ENCODE measurements at regions not wholly inside any gene's neighbourhood (a gene's known extent, or its start where the extent isn't known, plus 50 kb on each side); places are given as distances from the start of the nearest gene placed in this dataset.

DNA sequence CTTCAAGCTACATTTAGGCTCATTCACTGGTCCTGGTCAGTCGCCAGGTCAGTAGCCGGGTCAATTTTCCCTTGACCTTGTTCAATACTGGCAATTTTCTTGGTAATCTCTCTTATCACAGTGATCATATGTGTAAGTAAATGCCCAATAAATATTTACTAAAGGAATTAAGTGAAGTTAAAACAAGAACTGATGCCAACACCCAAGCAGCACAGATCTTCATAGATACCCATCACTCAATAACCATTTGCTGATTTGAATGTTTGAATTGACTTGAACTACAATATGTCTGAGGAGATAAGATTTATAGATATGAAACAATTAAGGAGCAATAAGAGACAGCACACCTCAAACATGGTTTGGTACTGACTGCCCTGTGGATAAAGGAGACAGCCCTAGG lies 100.8 kb upstream of the PREP start:
- Histone ChIP-seq H3K9me2 (no peaks in the 10 kb centered on the region), H3K9ac (no peak overlapping the region), H3K27me3 (ENCODE audit: insufficient read depth) (no peaks in the 10 kb centered on the region), H3K79me2 (ENCODE audit: insufficient read depth) (no peaks in the 10 kb centered on the region), H3F3A (replicated peaks; ENCODE audit: insufficient read depth) (no peaks in the 10 kb centered on the region), H3K4me3 (ENCODE audit: low read depth in 2 of 2, low read length in 1 of 2) (no peak overlapping the region), H2AFZ (ENCODE audit: low read depth) (no peak overlapping the region), H3K9me3 (no peaks in the 10 kb centered on the region), H4K20me1 (ENCODE audit: insufficient read depth) (no peaks in the 10 kb centered on the region), H3K4me1 (ENCODE audit: control insufficient read depth in 1 of 2, insufficient read depth in 2 of 2, low read depth in 1 of 2, low read length in 1 of 2) (no peaks in the 10 kb centered on the region), H3K4me2 (no peak overlapping the region), H3K36me3 (replicated peaks in 1 of 2; ENCODE audit: control insufficient read depth in 1 of 2, insufficient read depth in 2 of 2, low read length in 1 of 2) (no peaks in the 10 kb centered on the region), H3K27ac (ENCODE audit: low read depth in 2 of 2, low read length in 1 of 2) (no peak overlapping the region)
- POLR2A ChIA-PET: no interaction called here
- TF ChIP-seq MEF2A (IDR thresholded peaks at IDR 0.05; ENCODE audit: borderline replicate concordance, low read depth) (no peak), TCF12 (IDR thresholded peaks at IDR 0.05) (no peak), RXRA (IDR thresholded peaks at IDR 0.05; ENCODE audit: borderline replicate concordance, low read depth) (no peak), TEAD4 (IDR thresholded peaks at IDR 0.05; ENCODE audit: borderline replicate concordance, insufficient read depth) (no peak), POLR2AphosphoS5 (IDR thresholded peaks at IDR 0.05; ENCODE audit: low read depth, low read length) (no peak), NFIC (IDR thresholded peaks at IDR 0.05; ENCODE audit: borderline replicate concordance) (no peak), TAF1 (IDR thresholded peaks at IDR 0.05; ENCODE audit: borderline replicate concordance, low read depth, low read length) (no peak), EZH2phosphoT487 (IDR thresholded peaks at IDR 0.05; ENCODE audit: borderline replicate concordance, low read depth) (no peak), ELF1 (IDR thresholded peaks at IDR 0.05) (no peak), RCOR1 (IDR thresholded peaks at IDR 0.05; ENCODE audit: low read length) (no peak), CHD2 (IDR thresholded peaks at IDR 0.05; ENCODE audit: low read length, partially characterized antibody) (no peak), YY1 (IDR thresholded peaks at IDR 0.05; ENCODE audit: low read depth) (no peak), GABPA (IDR thresholded peaks at IDR 0.05; ENCODE audit: low read depth) (no peak), EP300 (IDR thresholded peaks at IDR 0.05; ENCODE audit: borderline replicate concordance in 1 of 2, low read depth in 1 of 2, low read length in 1 of 2) (no peak)
- TF ChIP-seq, protein P1, sequence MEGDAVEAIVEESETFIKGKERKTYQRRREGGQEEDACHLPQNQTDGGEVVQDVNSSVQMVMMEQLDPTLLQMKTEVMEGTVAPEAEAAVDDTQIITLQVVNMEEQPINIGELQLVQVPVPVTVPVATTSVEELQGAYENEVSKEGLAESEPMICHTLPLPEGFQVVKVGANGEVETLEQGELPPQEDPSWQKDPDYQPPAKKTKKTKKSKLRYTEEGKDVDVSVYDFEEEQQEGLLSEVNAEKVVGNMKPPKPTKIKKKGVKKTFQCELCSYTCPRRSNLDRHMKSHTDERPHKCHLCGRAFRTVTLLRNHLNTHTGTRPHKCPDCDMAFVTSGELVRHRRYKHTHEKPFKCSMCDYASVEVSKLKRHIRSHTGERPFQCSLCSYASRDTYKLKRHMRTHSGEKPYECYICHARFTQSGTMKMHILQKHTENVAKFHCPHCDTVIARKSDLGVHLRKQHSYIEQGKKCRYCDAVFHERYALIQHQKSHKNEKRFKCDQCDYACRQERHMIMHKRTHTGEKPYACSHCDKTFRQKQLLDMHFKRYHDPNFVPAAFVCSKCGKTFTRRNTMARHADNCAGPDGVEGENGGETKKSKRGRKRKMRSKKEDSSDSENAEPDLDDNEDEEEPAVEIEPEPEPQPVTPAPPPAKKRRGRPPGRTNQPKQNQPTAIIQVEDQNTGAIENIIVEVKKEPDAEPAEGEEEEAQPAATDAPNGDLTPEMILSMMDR (IDR thresholded peaks at IDR 0.05): no peak
- TF ChIP-seq, protein P2, sequence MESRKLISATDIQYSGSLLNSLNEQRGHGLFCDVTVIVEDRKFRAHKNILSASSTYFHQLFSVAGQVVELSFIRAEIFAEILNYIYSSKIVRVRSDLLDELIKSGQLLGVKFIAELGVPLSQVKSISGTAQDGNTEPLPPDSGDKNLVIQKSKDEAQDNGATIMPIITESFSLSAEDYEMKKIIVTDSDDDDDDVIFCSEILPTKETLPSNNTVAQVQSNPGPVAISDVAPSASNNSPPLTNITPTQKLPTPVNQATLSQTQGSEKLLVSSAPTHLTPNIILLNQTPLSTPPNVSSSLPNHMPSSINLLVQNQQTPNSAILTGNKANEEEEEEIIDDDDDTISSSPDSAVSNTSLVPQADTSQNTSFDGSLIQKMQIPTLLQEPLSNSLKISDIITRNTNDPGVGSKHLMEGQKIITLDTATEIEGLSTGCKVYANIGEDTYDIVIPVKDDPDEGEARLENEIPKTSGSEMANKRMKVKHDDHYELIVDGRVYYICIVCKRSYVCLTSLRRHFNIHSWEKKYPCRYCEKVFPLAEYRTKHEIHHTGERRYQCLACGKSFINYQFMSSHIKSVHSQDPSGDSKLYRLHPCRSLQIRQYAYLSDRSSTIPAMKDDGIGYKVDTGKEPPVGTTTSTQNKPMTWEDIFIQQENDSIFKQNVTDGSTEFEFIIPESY (IDR thresholded peaks at IDR 0.05; ENCODE audit: borderline replicate concordance, low read depth): no peak
- TF ChIP-seq, protein P3, sequence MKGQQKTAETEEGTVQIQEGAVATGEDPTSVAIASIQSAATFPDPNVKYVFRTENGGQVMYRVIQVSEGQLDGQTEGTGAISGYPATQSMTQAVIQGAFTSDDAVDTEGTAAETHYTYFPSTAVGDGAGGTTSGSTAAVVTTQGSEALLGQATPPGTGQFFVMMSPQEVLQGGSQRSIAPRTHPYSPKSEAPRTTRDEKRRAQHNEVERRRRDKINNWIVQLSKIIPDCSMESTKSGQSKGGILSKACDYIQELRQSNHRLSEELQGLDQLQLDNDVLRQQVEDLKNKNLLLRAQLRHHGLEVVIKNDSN (IDR thresholded peaks at IDR 0.05; ENCODE audit: borderline replicate concordance, low read depth): no peak
- TF ChIP-seq, protein P4, sequence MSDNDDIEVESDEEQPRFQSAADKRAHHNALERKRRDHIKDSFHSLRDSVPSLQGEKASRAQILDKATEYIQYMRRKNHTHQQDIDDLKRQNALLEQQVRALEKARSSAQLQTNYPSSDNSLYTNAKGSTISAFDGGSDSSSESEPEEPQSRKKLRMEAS (IDR thresholded peaks at IDR 0.05; ENCODE audit: low read depth): no peak
- TF ChIP-seq, protein P5, sequence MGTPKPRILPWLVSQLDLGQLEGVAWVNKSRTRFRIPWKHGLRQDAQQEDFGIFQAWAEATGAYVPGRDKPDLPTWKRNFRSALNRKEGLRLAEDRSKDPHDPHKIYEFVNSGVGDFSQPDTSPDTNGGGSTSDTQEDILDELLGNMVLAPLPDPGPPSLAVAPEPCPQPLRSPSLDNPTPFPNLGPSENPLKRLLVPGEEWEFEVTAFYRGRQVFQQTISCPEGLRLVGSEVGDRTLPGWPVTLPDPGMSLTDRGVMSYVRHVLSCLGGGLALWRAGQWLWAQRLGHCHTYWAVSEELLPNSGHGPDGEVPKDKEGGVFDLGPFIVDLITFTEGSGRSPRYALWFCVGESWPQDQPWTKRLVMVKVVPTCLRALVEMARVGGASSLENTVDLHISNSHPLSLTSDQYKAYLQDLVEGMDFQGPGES (IDR thresholded peaks at IDR 0.05; ENCODE audit: low read depth, low read length): no peak
- TF ChIP-seq, protein P6, sequence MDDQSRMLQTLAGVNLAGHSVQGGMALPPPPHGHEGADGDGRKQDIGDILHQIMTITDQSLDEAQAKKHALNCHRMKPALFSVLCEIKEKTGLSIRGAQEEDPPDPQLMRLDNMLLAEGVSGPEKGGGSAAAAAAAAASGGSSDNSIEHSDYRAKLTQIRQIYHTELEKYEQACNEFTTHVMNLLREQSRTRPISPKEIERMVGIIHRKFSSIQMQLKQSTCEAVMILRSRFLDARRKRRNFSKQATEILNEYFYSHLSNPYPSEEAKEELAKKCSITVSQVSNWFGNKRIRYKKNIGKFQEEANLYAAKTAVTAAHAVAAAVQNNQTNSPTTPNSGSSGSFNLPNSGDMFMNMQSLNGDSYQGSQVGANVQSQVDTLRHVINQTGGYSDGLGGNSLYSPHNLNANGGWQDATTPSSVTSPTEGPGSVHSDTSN (IDR thresholded peaks at IDR 0.05): no peak
- DNase-seq: no peak
- CTCF ChIA-PET: interaction anchor here (1.1 kb wide), 1 partner anchor 8 kb away, joined by 3 read pairs; no protein-coding TSS in a partner anchor
- WGBS (ENCODE audit: low lambda C conversion rate): 68% methylated on average over 2 of the region's 2 CpGs
